ENCODE measurements at regions not wholly inside any gene's neighbourhood (a gene's known extent, or its start where the extent isn't known, plus 50 kb on each side); places are given as distances from the start of the nearest gene placed in this dataset.

DNA sequence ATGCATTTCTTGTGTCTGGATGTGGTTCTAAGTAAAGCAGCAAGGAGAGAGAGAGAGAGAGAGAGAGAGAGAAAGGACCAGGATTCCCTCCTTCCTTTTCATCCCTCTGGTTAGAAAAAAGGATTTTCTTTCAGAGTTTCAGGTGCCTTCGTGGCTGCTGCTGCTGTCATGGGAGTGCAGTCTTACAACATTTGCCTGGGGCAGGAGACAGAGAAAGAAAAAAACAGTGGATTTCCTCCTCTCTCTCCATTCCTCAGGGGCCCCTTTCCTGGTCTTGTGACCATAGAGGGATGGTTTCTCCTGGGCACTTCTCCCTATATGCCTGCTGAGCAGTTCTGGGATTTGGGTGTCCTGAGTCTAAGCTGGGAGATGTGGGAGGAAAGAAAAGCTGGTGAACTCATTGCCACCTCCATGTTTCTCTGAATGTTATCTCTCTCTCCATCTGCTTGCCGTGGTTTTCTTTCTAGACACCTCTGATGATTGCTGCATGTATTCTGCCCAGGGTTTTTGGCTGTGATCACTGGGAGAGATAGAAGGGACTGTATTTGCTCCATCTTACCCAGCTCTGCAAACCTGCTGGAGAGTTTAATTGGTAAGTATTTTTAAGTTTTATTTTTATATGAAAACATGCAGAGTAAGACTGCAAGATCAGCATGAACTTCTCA is 142.4 kb upstream of the RGMA start:
- DNase-seq = no peak

DNA sequence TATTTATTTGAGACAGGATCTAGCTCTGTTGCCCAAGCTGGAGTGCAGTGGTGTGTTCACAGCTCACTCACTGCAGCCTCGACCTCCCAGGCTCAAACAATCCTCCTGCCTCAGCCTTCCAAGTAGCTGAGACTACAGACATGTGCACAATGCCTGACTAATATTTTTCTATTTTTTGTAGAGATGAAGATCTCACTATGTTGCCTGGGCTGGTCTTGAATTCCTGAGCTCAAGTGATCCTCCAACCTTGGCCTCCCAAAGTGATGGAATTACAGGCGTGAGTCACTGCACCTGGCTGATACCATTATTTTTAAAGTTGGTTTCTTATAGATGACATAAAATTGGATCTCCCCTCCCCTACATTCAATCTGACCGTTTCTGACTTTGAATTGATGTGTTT is 139.5 kb upstream of the RGMA start:
- no peak for DNase-seq

DNA sequence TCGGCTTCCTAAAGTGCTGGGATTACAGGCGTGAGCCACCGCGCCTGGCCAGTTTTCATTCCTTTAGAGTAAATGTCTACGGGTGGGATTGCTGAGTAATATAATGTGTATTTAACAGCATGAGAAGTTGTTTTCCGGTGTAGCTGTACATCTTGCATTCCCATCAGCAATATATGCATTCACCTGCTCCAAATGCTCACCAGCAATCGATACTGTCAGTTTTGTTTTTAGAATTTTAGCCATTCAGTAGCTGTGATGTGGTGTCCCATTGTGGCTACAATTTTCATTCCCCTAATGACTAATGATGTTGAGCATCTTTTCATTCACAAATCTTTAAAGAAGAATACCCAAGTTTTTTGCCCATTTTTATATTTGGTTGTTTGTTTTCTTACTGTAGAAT is 134.8 kb upstream of the RGMA start:
- no peak for DNase-seq

DNA sequence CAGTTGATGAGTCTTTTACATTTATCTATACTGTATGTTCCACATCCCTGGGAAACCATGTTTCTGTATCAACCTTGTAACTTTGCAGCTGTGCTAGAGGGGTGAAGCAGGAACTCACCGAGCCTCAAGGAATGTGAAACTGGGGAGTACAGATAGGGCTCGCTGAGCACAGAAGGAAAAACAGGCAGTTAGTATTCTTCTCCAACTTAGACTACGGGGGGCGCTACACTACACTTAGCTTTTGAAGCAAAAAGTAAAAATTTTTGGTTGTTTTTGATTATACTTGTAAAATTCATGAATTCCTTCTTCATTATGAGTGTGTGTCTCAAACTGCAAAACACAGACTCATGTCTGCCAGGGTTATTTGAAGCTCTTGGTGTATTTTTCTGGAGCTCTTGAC is 132.7 kb upstream of the RGMA start:
- DNase-seq = no peak

DNA sequence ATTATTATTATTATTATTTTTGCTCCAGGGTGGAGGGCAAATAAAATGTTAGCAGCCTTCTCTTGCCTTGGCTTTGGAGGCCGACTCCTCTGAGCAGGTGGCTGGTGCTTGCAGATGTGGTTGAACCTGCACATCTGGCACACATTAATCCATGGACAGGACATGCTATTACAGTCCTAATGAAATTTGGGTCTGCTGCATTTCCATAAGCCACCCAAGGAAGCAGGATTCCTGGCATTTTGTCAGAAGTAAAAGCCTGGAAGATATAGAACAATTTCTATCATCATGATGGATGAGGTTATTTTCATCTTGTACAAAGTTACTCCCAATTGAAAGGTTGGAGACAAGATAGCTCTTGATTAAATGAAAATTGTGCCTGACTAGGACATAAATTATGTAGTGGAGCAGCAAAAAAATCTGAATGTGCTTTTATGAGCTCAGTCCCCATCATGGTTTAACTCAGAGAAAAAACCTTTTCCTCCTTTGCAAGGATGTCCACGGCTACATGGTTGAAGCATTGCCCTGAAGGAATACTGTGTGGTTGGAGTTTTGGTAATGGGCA is 130.9 kb upstream of the RGMA start:
- DNase-seq = no peak

DNA sequence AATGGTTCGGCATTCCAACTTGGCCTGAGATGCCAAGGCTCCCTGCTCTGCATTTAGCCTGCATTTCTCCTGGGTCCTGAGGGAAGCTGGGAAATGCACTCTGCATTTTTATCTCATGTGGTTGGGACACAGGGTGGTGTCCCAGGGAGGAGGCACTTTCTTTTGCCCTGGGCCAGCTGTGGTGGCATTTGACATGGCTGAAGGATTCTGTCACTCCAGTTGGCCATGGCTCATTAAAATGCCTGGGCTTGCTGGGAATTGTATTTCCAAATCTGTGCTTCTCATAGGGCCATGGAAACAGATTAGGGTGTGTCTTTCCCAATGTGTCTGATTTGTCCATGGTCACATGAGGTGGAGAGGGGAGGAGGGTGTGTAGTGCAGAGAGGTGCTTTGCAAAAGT is 128.3 kb upstream of the RGMA start:
- DNase-seq = no peak

DNA sequence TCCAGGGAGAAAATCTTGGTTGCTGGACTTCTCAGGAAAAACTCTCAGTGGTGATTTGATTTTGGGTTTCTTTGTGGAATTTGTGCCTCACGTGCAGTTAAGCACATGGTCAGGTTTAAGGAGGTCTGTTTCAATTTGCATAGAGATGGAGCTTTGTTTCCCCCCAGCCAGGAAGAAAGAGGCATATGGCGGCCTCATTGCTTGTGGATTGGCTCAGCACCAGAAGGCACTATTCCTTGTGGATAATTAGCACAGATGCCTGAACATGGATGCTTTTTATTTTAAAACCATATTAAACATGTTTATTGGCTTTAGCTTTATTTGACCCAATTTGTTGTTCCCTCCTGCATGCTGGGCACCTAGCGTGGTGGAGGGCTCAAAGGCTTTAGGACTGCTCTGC is 125.1 kb upstream of the RGMA start:
- no peak for DNase-seq

DNA sequence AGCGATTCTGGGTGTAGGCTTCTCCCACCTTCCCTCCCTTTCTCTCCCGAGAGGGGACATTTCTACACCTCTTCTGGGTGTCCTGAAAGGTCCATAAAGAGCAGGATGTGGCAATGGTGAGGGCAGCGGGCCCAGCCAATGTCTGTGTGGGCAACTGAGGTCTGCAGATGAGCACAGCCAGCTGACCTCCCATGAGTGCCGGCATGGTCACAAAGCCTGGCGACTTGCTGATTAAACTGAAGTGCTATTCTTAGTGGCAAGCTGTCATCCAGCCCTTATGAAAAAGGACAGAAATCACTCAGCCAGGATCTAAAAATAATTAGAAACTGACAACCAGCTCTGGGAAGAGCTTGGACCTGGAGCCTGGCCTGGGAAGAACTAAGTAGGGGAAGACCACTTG is 124.3 kb upstream of the RGMA start:
- no peak for DNase-seq

DNA sequence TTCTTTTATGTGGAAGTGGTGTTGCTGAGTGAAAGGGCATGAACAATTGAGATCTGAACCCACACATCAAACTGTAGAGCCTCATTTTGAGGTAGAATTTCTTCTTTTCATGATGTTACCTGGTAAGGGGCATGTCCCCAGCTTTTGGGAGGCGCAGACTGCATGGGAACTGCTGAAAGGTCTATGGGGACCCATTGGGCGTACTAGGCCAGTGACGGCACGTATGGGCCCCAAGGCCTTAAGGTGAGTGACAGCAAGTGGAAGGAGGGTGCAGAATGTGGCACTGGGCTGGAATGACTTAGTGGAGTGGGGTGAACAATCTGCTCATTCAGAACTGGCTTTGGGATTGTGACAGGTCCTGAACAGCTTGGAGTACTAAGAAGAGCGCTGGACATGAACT is 123.6 kb upstream of the RGMA start:
- DNase-seq = no peak

DNA sequence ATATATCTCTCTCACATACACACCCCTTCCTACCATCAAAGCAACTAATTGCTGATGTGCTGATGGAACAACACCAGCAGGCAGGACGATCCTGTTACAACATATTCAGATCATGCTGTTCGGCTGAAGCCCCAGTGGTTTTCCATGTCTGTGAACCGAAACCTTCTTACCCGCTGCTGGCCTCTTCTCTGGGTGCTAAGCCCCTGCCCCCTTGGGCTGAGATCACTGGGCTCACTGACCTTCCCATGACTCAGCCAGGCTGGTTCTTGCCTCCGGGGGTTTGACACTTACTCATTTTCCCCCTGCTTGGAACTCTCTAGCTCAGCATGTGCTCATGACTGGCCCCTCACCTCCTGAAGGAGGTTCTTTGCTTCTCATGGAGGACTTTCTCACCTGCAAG is 122.0 kb upstream of the RGMA start:
- DNase-seq = peak; percentile 18

DNA sequence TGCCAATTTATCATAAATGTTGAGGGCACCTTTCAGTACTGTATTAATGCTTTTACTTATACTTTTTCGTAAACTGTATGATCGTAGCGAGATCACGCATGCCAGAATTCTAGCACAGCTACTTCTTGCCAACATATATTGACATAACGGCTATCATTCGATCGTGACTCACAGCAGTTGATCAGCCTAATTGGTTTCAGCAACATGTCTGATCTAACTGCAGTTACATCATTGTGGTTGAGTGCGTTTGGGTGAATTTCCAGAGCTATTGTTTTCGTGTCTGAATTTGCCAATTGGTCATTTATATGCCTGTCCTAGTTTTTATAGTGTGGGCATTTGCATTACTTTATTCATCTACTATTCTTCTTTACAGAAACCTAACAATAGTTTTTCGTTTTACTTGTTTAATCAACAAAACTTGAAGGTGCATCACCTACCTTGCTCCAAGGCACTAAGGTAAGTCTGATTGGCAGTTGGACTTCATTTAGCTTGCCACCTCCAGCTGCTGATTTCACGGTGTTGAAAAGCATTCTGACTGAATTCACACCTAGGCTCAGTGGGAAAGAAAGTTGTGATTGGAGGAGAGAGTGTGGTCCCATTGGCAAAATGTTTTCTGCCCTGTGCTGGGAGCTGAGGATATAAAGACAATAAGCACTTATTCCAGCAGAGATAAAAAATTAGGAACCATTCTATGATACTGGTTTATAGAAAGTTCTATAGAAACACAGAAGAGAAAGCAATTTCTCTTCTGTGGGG is 120.9 kb upstream of the RGMA start:
- peak; percentile 17 for DNase-seq

DNA sequence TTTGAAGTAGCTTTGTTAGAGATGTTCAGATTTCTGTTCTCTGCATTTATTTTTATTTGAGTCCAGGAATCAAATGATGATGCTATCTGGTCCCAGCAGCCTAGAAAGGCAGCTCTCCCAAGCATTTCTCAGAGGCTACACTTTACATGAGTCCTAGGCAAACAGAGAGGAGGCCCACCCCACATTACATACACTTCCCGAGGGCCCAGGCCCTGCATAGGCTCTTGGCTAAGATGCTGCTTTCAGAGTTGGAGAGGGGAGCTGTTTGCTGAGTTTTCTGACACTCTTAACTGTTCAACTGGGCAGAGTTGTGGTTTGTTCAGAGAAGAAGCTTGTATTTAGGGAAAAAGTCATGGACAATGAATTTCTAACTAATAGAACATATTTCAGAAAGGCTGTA is 117.9 kb upstream of the RGMA start:
- DNase-seq = no peak

DNA sequence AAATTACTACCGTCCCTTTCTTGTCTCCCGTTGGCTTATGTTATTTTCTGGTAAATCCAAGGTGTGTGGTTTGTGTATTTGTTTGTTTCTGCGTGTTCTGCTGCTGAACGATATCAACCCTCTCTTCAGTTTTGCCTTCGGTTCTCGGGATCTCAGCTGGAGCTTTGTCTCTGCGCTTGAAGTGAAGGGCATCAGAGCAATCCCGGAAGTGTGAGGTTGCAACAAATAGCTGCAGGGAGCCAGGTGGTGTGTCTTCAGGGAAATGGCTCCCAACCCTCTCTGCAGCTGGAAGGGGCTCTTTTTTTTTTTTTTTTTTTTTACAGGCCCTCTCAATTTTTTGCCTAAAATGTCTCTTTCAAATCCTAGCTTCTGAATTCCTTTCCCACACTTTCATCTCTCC is 116.4 kb upstream of the RGMA start:
- DNase-seq = no peak

DNA sequence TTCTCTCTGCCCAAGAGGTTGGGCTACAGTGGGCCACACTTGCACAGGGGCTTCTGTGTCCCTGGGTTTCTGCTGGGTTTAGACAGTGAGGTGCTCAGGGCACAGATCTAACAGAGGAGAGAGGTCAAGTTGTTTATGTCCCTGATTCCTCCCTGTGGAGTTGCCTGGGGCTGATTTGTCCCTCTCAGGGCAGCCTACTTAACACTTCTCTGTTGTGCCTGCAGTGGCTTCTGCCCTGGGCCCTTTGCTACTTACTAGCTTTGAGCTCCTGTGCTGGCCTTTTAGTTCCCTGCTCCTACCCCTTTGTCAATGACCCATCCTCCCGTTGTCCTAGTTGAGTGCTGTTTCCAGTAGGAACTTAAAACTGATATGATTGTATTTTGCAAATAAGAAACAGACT is 114.0 kb upstream of the RGMA start:
- no peak for DNase-seq

DNA sequence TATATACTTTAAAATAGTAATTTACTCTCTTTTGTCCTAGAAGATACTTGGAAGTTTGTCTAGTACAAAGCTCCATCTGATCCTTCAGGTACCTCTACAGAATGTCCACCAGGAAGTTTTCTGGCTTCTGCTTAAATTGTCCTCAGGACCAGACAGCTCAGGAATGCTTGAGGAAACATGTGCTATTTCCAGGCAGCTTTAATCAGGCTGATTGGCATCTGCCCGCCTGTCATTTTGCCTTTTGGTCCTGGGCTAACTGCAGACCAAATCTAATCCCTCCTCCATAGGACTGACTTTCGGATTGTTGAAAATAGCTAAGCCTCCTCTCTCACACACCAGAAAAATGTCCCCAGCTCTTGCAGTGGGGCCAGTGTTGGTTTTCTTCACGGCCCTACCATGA is 113.4 kb upstream of the RGMA start:
- no peak for DNase-seq

DNA sequence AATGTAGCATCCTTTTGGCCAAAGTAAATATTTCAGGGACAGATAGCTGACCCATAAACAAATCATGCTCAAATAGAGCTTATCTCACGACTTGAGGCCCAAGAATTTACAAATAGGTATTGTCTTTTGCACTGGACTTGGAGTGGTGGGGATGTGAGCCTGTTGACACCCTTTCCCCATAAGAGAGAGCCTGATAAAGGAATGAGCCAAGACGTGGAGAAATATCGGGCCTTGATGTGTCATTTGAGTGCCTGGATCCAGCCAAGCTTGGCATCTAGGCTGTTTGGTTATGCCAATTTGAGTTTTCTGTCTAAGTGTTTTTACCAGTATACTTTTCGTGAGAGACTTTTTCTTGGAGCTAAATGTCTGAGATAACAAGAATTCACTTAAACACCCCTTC is 112.9 kb upstream of the RGMA start:
- DNase-seq = no peak

DNA sequence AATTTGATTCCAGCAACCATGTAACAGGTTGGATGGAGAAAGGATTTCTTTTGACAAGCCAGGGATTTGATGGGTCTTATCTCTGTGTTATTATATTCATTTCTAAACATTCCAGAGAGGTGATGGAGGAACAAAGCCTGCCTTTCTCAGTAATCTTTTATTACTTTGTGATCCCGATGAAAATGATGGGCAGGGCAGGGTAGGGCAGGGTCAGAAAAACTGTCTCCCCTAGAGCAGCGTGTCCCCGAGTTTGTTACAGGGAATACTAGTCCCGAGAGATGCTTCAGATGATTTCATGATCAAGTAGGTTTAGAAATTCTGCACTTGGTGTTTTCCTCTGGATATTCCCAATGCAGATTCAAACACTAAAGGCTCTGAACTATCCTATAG is 111.8 kb upstream of the RGMA start:
- no peak for DNase-seq

DNA sequence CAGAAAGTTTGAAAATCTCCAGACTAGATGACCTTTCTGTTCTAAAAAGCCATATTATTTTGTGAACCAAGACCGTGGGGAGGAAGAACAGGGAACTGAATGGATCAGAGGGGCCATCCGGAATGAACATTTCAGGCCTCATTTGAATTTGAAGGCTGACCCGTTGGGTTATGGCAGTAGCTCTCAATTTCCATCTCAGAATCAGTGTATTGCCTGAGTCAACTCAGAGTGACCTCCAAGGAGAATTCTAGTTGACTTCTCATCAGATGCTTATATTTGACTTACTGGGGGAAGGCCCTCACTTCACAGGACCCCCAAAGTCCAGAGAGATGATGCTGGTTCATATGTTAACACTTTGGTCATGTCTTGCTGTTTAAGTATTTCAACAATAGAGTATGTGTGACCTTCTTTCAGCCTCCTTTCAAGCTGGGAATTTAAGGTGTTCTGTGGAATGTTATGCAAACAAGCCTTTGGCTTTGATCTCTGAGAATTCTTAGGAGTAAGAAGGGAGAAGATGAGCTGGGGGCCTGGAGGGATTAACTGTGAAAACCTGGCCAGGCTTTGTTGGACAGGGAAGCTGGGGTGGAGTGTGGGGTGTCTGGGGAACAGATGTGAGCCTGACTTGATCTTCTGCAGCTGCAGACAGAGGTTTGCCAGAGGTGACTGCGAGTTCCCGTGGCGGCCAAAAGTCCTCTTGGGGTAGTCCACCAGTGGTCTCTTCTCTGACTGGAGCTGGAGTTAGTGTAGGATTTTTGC is 111.2 kb upstream of the RGMA start:
- DNase-seq = no peak

DNA sequence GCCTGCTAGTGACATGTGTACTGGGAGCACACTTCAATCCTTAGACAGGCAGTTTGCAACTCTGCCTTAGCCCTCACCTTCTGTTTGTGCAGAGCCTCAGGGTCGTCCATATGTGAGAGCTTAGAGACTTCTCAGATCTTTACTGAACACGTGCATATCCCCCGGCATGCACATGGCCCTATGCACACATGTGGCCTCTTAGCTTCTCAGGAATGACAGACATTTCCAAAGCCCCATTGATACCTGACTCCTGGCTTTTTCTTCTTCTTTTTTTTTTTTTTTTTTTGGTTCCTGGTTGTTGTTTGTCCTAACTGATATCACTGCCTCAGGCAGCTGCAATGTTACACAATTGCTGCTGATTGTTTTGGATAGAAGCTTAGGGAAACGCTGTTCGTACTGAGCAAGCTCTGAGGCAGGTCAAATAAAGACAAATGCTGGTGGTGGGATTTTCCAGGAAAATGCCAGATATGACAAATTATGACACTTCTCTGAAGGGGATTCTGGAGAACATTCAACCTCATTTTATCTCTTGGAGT is 107.2 kb upstream of the RGMA start:
- no peak for DNase-seq

DNA sequence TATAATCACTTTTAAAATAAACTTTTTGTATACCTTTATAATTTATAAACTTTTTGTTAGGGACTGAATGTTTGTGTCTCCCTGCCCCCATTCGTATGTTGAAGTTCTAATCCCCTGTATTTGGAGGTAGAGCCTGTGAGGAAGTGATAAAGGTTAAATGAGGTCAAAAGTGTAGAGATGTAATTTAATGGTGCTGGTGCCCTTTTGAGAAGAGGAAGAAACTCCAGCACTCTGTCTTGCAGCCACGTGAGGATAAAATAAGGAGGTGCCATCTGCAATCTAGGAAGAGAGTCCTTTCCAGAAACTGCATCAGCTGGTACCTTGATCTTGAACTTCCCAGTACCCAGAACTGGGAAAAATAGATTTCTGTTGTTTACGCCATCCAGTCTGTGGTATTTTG is 106.1 kb upstream of the RGMA start:
- no peak for DNase-seq

DNA sequence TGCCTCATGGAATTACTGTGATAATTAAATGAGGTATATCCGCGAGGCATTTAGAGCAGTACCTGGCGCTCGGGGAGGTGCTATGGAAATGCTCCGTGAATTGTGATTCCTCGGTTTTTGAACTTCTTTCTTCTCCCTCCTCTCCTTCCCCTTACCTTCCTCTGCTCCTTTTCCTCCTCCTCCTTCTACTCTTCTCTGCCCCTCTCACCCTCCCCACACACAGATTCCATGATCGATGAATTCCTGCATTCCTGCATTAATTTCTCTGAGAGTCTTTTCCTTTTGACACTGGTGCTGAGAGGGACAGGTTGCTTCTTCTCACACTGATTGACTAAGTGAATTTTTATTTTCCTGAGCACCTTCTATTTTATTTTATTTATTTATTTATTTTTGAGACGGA is 101.2 kb upstream of the RGMA start:
- no peak for DNase-seq

DNA sequence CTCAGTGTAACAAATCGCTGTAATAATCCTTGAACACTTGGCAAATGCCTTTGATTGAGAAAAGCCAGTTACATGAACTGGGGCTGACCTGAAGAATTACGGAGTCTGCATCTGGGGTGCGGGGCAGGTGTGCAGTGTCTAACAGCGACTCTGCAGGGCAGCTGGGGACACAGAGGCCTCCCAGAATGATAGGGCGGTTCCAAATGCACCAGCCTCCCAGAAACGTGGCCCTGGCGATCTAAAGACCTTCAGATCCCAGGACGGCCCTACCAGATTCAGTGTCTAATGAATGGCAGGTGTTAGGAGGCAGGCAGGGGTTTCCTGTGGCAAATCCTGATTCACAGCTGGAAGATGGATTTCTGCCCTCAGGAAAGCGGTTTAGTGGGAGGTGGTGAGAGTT is 100.5 kb upstream of the RGMA start:
- DNase-seq = no peak

DNA sequence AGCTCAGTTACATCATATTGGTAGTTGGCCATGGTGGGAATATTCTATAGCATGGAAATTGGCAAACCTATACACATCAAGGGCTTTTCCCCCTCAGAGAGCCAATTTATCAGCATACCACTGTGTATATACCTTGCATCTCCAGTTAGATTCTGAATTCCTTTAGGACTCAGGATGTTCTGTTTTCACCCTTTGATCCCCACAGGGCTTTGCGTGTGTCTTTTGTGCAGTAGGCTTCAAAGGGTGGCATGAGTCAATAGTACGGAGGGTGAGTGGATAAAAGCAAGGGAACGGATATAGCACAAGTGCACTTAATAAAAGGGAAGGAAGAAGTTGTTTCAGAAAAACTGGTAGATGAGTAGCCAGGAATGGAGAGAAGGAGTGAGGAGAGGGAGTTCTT is 99.2 kb upstream of the RGMA start:
- DNase-seq = no peak

Data from fibroblast of skin of scalp (primary cell).